ENCODE measurements at regions not wholly inside any gene's neighbourhood (a gene's known extent, or its start where the extent isn't known, plus 50 kb on each side); places are given as distances from the start of the nearest gene placed in this dataset.

GRCh38 chr13:111502957-111503356, 182.5 kb downstream of the TEX29 start:
- peaks cover 17% of the 10 kb centered on the region for H3K9me3 Mint-ChIP-seq
- H3K27ac Mint-ChIP-seq = no peak overlapping the region
- no peak for TF ChIP-seq CTCF (IDR thresholded peaks at IDR 0.05)
- DNase-seq = no peak
- no peaks in the 10 kb centered on the region for H3K4me1 Mint-ChIP-seq (ENCODE audit: low read depth)
- H3K4me3 Mint-ChIP-seq = no peak overlapping the region
- H3K27me3 Mint-ChIP-seq (ENCODE audit: insufficient read depth) = peaks cover 2% of the 10 kb centered on the region
- H3K36me3 Mint-ChIP-seq (ENCODE audit: low read depth) = no peaks in the 10 kb centered on the region

- Mint-ChIP-seq H3K4me3 (no peak overlapping the region), H3K36me3 (ENCODE audit: low read depth) (no peaks in the 10 kb centered on the region), H3K9me3 (peaks cover 15% of the 10 kb centered on the region), H3K4me1 (ENCODE audit: low read depth) (no peaks in the 10 kb centered on the region), H3K27ac (no peak overlapping the region), H3K27me3 (ENCODE audit: insufficient read depth) (peaks cover 2% of the 10 kb centered on the region)
- DNase-seq = no peak
- no peak for TF ChIP-seq CTCF (IDR thresholded peaks at IDR 0.05)
Measured at GRCh38 chr13:111503376-111503775, 182.9 kb downstream of the TEX29 start.

GRCh38 chr13:111503905-111504695, 183.7 kb downstream of the TEX29 start:
- TF ChIP-seq CTCF (IDR thresholded peaks at IDR 0.05) = no peak
- DNase-seq = no peak
- Mint-ChIP-seq H3K27me3 (ENCODE audit: insufficient read depth) (peaks cover 2% of the 10 kb centered on the region), H3K4me3 (no peak overlapping the region), H3K4me1 (ENCODE audit: low read depth) (no peaks in the 10 kb centered on the region), H3K27ac (no peak overlapping the region), H3K36me3 (ENCODE audit: low read depth) (no peaks in the 10 kb centered on the region), H3K9me3 (peaks cover 20% of the 10 kb centered on the region)

GRCh38 chr13:111505175-111505777, 184.8 kb downstream of the TEX29 start:
- Mint-ChIP-seq H3K27me3 (ENCODE audit: insufficient read depth) (peaks cover 2% of the 10 kb centered on the region), H3K4me3 (no peak overlapping the region), H3K4me1 (ENCODE audit: low read depth) (no peaks in the 10 kb centered on the region), H3K9me3 (peaks cover 20% of the 10 kb centered on the region), H3K36me3 (ENCODE audit: low read depth) (no peaks in the 10 kb centered on the region), H3K27ac (no peak overlapping the region)
- TF ChIP-seq CTCF (IDR thresholded peaks at IDR 0.05) = peak; percentile 27; the same call in 1 of the 2 replicates
- DNase-seq = no peak

- H3K36me3 Mint-ChIP-seq (ENCODE audit: low read depth) = no peaks in the 10 kb centered on the region
- H3K27ac Mint-ChIP-seq = no peak overlapping the region
- DNase-seq = no peak
- H3K4me1 Mint-ChIP-seq (ENCODE audit: low read depth) = no peaks in the 10 kb centered on the region
- H3K27me3 Mint-ChIP-seq (ENCODE audit: insufficient read depth) = peaks cover 1% of the 10 kb centered on the region
- H3K9me3 Mint-ChIP-seq = peaks cover 21% of the 10 kb centered on the region
- no peak for TF ChIP-seq CTCF (IDR thresholded peaks at IDR 0.05)
- H3K4me3 Mint-ChIP-seq = no peak overlapping the region
Measured at GRCh38 chr13:111506125-111506524, 185.7 kb downstream of the TEX29 start.
